NCI-H2107 treated with DMSO at 0.1 percent for 48 hours (cell line): ENCODE measurements at regions not wholly inside any gene's neighbourhood (a gene's known extent, or its start where the extent isn't known, plus 50 kb on each side); places are given as distances from the start of the nearest gene placed in this dataset.
"Not testable (repeated sequence)": the region's sequence is repeated elsewhere in the genome, so short reads cannot be mapped to it uniquely, and the experiment has no call there.

ENCODE experiments used
- DNase-seq: peaks from one replicate; lab custom pipeline; 2025; ENCODE audit not compliant: unreplicated experiment; lab: John Stamatoyannopoulos, UW

- DNase-seq = no peak
These were observed 1071.2 kb upstream of the USP15 start for GRCh38 chr12:61188801-61189595.

- no peak for DNase-seq
These were observed 1046.6 kb upstream of the USP15 start for GRCh38 chr12:61213646-61214045.

GRCh38 chr12:61220337-61220736 lies 1039.9 kb upstream of the USP15 start:
- no peak for DNase-seq

DNA sequence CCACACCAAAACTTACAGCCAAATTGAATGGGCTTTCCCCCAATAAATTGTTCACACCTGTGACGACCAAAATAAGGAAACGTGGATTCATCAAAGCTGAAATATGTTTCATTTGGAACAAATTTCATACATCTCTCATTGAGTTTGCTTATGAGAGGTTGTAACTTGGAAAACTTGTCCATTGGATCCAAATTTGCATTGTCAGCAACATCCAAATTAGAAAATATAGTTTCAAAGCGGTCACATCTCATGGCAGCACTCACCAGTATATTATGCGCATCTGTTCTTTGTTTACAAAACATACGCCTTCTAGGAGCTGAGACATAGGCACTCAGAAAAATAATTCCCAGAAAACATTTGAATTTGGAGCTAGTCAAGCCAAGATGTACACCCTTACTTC lies 1028.2 kb upstream of the USP15 start:
- no peak for DNase-seq

DNA sequence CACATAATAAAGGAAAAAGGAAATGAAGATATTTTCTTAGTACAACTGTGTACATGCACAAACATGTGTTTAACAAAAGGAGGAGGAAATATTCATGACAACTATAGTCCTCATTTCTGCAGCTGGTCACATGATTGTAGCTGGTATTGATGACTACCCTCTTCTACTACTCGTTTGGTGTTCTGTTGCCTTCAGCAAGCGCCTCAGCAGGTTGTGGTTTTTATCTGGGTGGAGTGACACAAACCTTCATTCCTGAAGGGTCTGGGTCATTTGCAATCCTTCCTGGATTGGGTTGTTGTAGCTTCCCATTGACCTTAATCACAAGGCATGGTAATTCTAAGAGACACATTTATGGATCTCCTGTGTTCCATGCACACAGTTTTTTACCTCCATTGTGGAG lies 1009.9 kb upstream of the USP15 start:
- no peak for DNase-seq

DNA sequence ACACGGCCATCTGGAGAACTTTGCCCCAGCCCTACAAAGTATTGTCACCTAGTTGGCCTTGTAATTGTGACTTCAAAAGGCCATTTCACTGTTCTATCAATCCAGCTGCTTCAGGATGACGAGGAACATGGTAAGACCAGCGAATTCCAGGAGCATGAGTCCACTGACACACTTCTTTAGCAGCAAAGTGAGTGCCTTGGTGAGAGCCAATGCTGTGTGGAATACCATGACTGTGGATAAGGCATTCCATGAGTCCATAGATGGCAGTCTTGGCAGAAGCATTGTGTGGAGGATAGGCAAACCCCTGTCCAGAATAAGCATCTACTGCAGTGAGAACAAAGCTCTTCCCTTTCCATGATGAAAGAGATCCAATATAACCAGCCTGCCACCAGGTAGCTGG lies 1009.1 kb upstream of the USP15 start:
- no peak for DNase-seq

GRCh38 chr12:61254225-61254624 lies 1006.0 kb upstream of the USP15 start:
- no peak for DNase-seq

GRCh38 chr12:61264294-61264693 lies 995.9 kb upstream of the USP15 start:
- DNase-seq = not testable (repeated sequence)

- DNase-seq = no peak
These were observed 992.7 kb upstream of the USP15 start for GRCh38 chr12:61267474-61267873.

GRCh38 chr12:61272441-61272840 lies 987.8 kb upstream of the USP15 start:
- DNase-seq = no peak

DNA sequence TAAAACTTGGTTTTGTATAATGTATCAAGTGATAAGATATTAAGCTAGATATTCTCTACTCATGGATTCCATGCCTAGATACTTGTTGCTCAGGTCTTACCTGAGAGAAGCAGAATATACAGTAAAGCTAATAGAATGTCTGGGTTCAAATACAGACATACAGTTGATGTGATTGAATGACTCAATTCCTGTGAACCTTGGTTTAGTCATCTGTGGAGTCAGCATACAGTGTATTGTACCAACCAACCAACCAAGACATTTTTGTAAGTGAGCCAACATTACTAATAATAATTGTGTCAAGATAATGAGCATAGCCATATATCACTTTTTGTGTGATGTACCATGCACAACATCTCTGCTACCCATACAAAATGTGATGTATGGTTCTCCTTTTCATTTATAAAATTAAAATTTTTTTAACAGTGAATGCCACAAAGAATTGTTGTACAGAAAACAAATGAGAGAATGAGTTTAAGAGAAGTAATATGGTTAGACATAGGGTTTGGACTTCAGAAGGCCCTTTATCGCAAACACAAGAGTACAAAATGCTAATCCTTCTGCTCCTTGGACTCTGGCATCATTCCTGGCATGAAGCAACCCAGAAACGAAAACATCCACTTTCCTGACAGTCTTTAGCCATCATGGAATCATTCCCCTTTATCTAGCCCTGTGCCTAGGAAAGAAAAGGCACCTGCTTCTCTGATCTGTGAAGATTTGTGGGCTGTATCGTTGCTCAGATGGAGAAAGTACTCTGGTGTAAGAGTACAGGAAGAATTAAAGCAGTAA lies 977.2 kb upstream of the USP15 start:
- DNase-seq = no peak

GRCh38 chr12:61290473-61290872 lies 969.7 kb upstream of the USP15 start:
- no peak for DNase-seq

- no peak for DNase-seq
These were observed 968.6 kb upstream of the USP15 start for GRCh38 chr12:61291647-61292046.

DNA sequence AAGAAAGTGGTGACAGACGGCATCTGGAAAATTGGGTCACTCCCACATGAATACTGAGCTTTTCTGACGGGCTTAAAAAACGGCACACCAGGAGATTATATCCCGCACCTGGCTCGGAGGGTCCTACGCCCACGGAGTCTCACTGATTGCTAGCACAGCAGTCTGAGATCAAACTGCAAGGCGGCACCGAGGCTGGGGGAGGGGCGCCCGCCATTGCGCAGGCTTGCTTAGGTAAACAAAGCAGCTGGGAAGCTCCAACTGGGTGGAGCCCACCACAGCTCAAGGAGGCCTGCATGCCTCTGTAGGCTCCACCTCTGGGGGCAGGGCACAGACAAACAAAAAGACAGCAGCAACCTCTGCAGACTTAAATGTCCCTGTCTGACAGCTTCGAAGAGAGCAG lies 966.2 kb upstream of the USP15 start:
- not testable (repeated sequence) for DNase-seq

DNA sequence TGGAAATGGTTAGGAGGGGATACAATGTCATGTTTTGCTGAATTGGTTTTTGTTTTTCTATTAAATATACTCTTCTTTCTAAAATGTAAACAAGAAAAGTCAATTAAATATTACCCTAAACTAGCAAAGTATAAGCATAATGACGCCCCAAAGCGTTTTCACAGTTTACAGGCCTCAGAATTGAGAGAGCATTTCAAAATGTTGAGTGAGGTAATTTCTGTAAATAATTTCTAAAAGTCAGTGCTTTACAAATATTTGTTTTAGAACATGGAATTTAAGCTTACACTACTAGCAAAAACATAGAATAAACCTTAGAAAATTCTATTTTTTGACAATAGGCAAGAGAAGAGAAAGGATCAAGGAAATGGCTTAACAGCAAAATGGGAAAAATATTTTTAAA lies 958.4 kb upstream of the USP15 start:
- DNase-seq = no peak

DNA sequence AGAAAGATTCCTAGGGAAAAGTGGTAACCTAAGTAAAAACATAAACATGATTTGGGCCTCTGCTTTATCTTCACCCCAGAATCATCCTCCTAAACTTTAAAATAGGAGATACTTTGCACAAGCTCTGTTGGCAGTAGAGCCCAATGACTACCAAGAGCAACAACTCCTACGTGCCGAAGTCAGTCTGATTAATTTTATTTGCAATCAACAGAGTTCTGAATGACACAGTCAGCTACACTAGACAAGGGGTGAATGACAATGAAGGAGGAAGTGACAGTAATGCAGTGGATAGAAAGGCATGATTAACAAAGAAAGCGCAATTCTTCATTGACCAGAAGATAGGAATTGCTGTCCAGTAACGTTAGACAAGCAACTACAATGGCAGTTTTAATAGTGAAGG lies 957.9 kb upstream of the USP15 start:
- no peak for DNase-seq

- no peak for DNase-seq
These were observed 952.0 kb upstream of the USP15 start for GRCh38 chr12:61308220-61308619.

GRCh38 chr12:61311413-61311812 lies 948.8 kb upstream of the USP15 start:
- no peak for DNase-seq

GRCh38 chr12:61348871-61349270 lies 911.3 kb upstream of the USP15 start:
- DNase-seq = no peak

GRCh38 chr12:61355105-61355504 lies 905.1 kb upstream of the USP15 start:
- no peak for DNase-seq

DNA sequence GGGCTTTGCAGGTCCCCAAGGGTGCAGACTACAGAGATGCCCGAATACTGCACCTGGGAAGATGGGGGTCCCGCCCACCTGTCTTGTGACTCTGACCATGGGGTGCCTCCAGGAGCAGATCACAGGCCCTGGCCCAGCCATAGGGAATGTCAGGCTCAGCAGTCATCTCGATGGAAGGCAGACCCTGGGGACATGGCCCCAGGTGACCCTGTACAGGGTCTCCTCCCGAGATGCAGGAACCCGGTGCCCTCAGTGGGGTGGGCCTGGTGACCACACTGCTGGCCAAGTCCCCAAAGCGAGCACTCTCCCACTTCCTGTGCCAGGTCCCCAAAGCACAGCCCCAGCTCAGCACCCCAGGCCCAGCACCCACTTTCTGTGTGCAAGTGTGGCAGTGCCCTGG lies 903.7 kb upstream of the USP15 start:
- DNase-seq = no peak

GRCh38 chr12:61357496-61357895 lies 902.7 kb upstream of the USP15 start:
- no peak for DNase-seq
